ENCODE measurements at regions not wholly inside any gene's neighbourhood (a gene's known extent, or its start where the extent isn't known, plus 50 kb on each side); places are given as distances from the start of the nearest gene placed in this dataset.

GRCh38 chr14:36020120-36021029 lies 156.1 kb downstream of the PTCSC3 start:
- Histone ChIP-seq H3K9me3 (no peaks in the 10 kb centered on the region), H3K4me3 (no peak overlapping the region), H3K4me1 (no peaks in the 10 kb centered on the region), H3K27me3 (replicated peaks in 1 of 7) (no peaks in the 10 kb centered on the region), H3K36me3 (no peaks in the 10 kb centered on the region), H3K27ac (no peak overlapping the region)
- 85 to 89% (median 87%) methylated on average over 8 of the region's 8 CpGs for WGBS, 5 donors
- intact Hi-C loops (cut with DNase I; ENCODE audit: low total_unique reads): no loop called here
- DNase-seq: no peak
- TF ChIP-seq POLR2AphosphoS5 (IDR thresholded peaks at IDR 0.05): no peak
- no peak for TF ChIP-seq POLR2A (IDR thresholded peaks at IDR 0.05)
- TF ChIP-seq, protein P1, sequence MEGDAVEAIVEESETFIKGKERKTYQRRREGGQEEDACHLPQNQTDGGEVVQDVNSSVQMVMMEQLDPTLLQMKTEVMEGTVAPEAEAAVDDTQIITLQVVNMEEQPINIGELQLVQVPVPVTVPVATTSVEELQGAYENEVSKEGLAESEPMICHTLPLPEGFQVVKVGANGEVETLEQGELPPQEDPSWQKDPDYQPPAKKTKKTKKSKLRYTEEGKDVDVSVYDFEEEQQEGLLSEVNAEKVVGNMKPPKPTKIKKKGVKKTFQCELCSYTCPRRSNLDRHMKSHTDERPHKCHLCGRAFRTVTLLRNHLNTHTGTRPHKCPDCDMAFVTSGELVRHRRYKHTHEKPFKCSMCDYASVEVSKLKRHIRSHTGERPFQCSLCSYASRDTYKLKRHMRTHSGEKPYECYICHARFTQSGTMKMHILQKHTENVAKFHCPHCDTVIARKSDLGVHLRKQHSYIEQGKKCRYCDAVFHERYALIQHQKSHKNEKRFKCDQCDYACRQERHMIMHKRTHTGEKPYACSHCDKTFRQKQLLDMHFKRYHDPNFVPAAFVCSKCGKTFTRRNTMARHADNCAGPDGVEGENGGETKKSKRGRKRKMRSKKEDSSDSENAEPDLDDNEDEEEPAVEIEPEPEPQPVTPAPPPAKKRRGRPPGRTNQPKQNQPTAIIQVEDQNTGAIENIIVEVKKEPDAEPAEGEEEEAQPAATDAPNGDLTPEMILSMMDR (IDR thresholded peaks at IDR 0.05 in 8 of 11, conservative IDR thresholded peaks at IDR 0.05 in 3 of 11): no peak

DNA sequence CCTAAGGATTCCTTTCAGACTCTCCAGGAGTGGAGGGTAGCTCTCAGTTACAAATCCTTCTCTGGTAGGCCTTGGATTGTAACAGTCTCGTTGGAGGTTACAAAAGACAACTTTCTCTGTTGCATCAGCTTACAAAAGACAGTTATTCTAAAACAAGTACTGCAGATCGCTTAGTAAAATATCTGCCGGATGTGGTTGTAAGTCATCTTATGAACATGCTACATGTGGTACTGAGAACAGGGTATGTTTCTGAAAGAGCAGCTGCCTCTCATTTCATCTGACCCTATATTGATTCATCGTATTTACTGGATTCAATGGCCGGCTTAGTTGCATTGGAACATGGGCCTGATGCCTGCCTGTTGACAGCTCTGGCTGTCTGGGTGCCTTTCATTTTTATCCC lies 157.4 kb downstream of the PTCSC3 start:
- intact Hi-C loops (cut with DNase I; ENCODE audit: low total_unique reads): no loop called here
- TF ChIP-seq, protein P1 (IDR thresholded peaks at IDR 0.05 in 8 of 11, conservative IDR thresholded peaks at IDR 0.05 in 3 of 11): no peak
- TF ChIP-seq POLR2A (IDR thresholded peaks at IDR 0.05) (no peak), POLR2AphosphoS5 (IDR thresholded peaks at IDR 0.05) (no peak)
- Histone ChIP-seq H3K36me3 (no peaks in the 10 kb centered on the region), H3K27me3 (replicated peaks in 1 of 7) (no peaks in the 10 kb centered on the region), H3K4me3 (no peak overlapping the region), H3K27ac (no peak overlapping the region), H3K4me1 (no peaks in the 10 kb centered on the region), H3K9me3 (no peaks in the 10 kb centered on the region)
- WGBS, 5 donors: 83 to 93% (median 88%) methylated on average over 5 of the region's 5 CpGs
- DNase-seq: no peak

DNA sequence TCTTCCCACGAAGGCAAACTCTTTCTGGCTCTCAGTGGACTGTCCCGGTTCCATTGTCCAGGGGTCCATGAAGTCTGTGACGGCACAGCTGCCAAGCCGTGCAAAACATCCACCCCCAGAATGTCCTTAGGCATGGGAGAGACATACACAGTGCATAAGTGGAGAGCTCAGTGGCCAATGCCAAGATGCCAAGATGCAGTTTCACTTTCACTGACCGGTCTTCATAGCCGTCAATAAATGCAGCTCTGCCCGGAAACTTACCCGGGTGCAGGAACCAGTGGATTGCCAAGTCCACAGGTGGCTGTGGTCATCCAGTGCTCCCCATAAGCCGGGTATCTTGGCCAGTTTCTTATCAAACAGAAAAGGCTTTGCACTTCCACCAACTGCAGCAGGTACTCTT lies 162.3 kb downstream of the PTCSC3 start:
- no peaks in the 10 kb centered on the region for H3K4me1 ChIP-seq
- H3K27me3 ChIP-seq (replicated peaks in 1 of 7): peaks cover 0 to 9% (median 0%) of the 10 kb centered on the region in 7 donors
- WGBS, 5 donors: 69 to 84% (median 83%) methylated on average over 7 to 9 of the region's 9 CpGs
- DNase-seq: no peak
- no peak overlapping the region for H3K4me3 ChIP-seq
- H3K27ac ChIP-seq: no peak overlapping the region
- H3K9me3 ChIP-seq: no peaks in the 10 kb centered on the region
- no peaks in the 10 kb centered on the region for H3K36me3 ChIP-seq
- intact Hi-C loops (cut with DNase I; ENCODE audit: low total_unique reads): no loop called here
- TF ChIP-seq POLR2A (IDR thresholded peaks at IDR 0.05): no peak

GRCh38 chr14:36013483-36013882 lies 163.0 kb downstream of the PTCSC3 start:
- Histone ChIP-seq H3K27ac (no peak overlapping the region), H3K4me3 (no peak overlapping the region), H3K4me1 (no peaks in the 10 kb centered on the region), H3K27me3 (replicated peaks in 1 of 7) (peaks cover 0 to 10% (median 0%) of the 10 kb centered on the region in 7 donors), H3K36me3 (no peaks in the 10 kb centered on the region), H3K9me3 (no peaks in the 10 kb centered on the region)
- TF ChIP-seq POLR2AphosphoS5 (IDR thresholded peaks at IDR 0.05) (no peak), POLR2A (IDR thresholded peaks at IDR 0.05) (no peak)
- intact Hi-C loops (cut with DNase I; ENCODE audit: low total_unique reads): no loop called here
- 70 to 87% (median 78%) methylated on average over 3 of the region's 3 CpGs for WGBS, 5 donors
- no peak for DNase-seq

GRCh38 chr14:36012621-36013020 lies 163.9 kb downstream of the PTCSC3 start:
- DNase-seq: no peak
- Histone ChIP-seq H3K9me3 (no peaks in the 10 kb centered on the region), H3K27ac (no peak overlapping the region), H3K4me3 (no peak overlapping the region), H3K4me1 (no peaks in the 10 kb centered on the region), H3K36me3 (no peaks in the 10 kb centered on the region), H3K27me3 (replicated peaks in 1 of 7) (peaks cover 0 to 10% (median 0%) of the 10 kb centered on the region in 7 donors)
- WGBS, 5 donors: 48 to 68% (median 53%) methylated on average over 7 of the region's 7 CpGs
- no peak for TF ChIP-seq POLR2AphosphoS5 (IDR thresholded peaks at IDR 0.05)
- no peak for TF ChIP-seq POLR2A (IDR thresholded peaks at IDR 0.05)
- TF ChIP-seq, protein P1 (IDR thresholded peaks at IDR 0.05 in 8 of 11, conservative IDR thresholded peaks at IDR 0.05 in 3 of 11): no peak
- intact Hi-C loops (cut with DNase I; ENCODE audit: low total_unique reads): no loop called here

Data from spleen (tissue), 11 donors.